Lower leg skin (tissue), 3 donors: ENCODE measurements at regions not wholly inside any gene's neighbourhood (a gene's known extent, or its start where the extent isn't known, plus 50 kb on each side); places are given as distances from the start of the nearest gene placed in this dataset.

ENCODE experiments used
- POLR2A ChIP-seq, 2 donors: fragments of 450-650 bp; IDR thresholded peaks; one replicate each; pipeline ENCODE4 v1.6.1; 2016 to 2017; ENCODE audit warnings: antibody characterized with exemption in 2 of 2, mild to moderate bottlenecking in 1 of 2, moderate library complexity in 1 of 2
- TF ChIP-seq, protein P1 (sequence below), 3 donors: fragments of 450-650 bp; IDR thresholded peaks; one replicate each; pipeline ENCODE4 v1.5.1; 2016; ENCODE audit warnings: antibody characterized with exemption in 3 of 3, mild to moderate bottlenecking in 3 of 3, moderate library complexity in 2 of 3

DNA sequence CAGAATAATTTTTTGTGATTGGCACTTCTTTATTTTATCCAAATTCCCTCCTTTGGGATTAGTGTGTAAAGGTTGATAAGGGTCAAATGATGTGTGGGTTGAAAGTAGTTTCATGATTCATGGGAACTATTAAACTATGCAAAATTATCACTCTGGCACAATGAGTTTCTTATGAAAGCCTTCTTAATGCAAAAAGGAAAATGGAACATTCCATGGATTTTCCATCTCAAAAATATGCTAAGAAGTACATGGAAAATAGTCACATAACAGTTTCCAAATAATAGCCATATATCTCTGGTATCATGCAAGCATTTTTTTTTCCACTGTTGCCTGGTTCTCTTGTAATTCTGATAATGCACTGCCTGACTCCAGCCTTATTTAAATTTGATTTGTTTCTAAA, 639.7 kb downstream of the NR4A2 start:
- TF ChIP-seq, protein P1, sequence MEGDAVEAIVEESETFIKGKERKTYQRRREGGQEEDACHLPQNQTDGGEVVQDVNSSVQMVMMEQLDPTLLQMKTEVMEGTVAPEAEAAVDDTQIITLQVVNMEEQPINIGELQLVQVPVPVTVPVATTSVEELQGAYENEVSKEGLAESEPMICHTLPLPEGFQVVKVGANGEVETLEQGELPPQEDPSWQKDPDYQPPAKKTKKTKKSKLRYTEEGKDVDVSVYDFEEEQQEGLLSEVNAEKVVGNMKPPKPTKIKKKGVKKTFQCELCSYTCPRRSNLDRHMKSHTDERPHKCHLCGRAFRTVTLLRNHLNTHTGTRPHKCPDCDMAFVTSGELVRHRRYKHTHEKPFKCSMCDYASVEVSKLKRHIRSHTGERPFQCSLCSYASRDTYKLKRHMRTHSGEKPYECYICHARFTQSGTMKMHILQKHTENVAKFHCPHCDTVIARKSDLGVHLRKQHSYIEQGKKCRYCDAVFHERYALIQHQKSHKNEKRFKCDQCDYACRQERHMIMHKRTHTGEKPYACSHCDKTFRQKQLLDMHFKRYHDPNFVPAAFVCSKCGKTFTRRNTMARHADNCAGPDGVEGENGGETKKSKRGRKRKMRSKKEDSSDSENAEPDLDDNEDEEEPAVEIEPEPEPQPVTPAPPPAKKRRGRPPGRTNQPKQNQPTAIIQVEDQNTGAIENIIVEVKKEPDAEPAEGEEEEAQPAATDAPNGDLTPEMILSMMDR (IDR thresholded peaks at IDR 0.05) = no peak
- TF ChIP-seq POLR2A (IDR thresholded peaks at IDR 0.05) = no peak
